Suprapubic skin (tissue), 4 donors: ENCODE measurements at regions not wholly inside any gene's neighbourhood (a gene's known extent, or its start where the extent isn't known, plus 50 kb on each side); places are given as distances from the start of the nearest gene placed in this dataset.

ENCODE experiments used
- DNase-seq, 2 donors: peaks; one replicate each; pipeline ENCODE4 v3.0.0-alpha.2; 2019; ENCODE audit warnings: low spot score in 2 of 2
- H3K27ac ChIP-seq: fragments of 200-600 bp; sonication (generic); one replicate; pipeline ENCODE4 v1.5.1; 2019
- H3K27me3 ChIP-seq: fragments of 200-600 bp; sonication (generic); one replicate; pipeline ENCODE4 v1.5.1; 2019
- H3K36me3 ChIP-seq: fragments of 200-600 bp; sonication (generic); one replicate; pipeline ENCODE4 v1.5.1; 2019
- H3K4me1 ChIP-seq: fragments of 200-600 bp; sonication (generic); one replicate; pipeline ENCODE4 v1.5.1; 2019
- H3K4me3 ChIP-seq: fragments of 200-600 bp; sonication (generic); one replicate; pipeline ENCODE4 v1.5.1; 2019; ENCODE audit warnings: mild to moderate bottlenecking
- H3K9me3 ChIP-seq: fragments of 200-600 bp; sonication (generic); one replicate; pipeline ENCODE4 v1.5.1; 2019
- EP300 ChIP-seq: sonication (generic); formaldehyde crosslinking; IDR thresholded peaks from one replicate; pipeline ENCODE4 v1.6.1; 2017; ENCODE audit warnings: antibody characterized with exemption
- POLR2A ChIP-seq, 2 donors: fragments of 450-650 bp; IDR thresholded peaks; one replicate each; pipeline ENCODE4 v1.6.1; 2017; ENCODE audit warnings: antibody characterized with exemption in 2 of 2, mild to moderate bottlenecking in 2 of 2, moderate library complexity in 2 of 2
- POLR2AphosphoS5 ChIP-seq, 3 donors: sonication (generic); formaldehyde crosslinking; IDR thresholded peaks; one replicate each; pipeline ENCODE4 v1.6.1; 2017; ENCODE audit warnings: antibody characterized with exemption in 3 of 3
- WGBS: methylation state at CpG from one replicate; pipeline ENCODE4 v1.1.5; 2018; 5-methylcytosine and 5-hydroxymethylcytosine counted together
- TF ChIP-seq, protein P1 (sequence below), 2 donors: fragments of 200-600 bp in 1 of 2; fragments of 450-650 bp in 1 of 2; sonication (generic) in 1 of 2; IDR thresholded peaks; one replicate each; pipeline ENCODE4 v1.5.1; 2016 to 2019; ENCODE audit warnings: antibody characterized with exemption in 2 of 2, mild to moderate bottlenecking in 1 of 2, moderate library complexity in 1 of 2

DNA sequence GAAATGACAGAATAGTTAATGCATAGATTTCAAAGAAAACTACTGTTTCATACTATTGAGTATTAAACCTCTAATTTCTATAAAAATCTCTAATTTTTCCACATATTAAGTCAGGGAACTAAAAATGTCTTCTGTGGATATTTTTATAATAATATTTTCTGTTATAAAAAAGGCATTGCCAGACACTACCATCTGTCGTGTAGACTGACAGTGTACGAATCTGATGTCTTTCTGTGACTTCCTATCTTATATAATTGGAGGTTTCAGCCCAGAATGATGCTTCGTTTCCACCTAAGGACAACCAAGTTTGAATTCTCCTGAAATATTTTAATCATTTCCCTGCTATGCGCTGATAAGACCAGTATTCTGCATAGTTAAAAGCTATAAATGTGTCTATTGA is 456.6 kb upstream of the ARRDC3 start:
- H3K4me1 ChIP-seq = no peaks in the 10 kb centered on the region
- DNase-seq = no peak
- no peak overlapping the region for H3K4me3 ChIP-seq
- TF ChIP-seq EP300 = no peak
- no peak for TF ChIP-seq POLR2A (IDR thresholded peaks at IDR 0.05)
- TF ChIP-seq, protein P1, sequence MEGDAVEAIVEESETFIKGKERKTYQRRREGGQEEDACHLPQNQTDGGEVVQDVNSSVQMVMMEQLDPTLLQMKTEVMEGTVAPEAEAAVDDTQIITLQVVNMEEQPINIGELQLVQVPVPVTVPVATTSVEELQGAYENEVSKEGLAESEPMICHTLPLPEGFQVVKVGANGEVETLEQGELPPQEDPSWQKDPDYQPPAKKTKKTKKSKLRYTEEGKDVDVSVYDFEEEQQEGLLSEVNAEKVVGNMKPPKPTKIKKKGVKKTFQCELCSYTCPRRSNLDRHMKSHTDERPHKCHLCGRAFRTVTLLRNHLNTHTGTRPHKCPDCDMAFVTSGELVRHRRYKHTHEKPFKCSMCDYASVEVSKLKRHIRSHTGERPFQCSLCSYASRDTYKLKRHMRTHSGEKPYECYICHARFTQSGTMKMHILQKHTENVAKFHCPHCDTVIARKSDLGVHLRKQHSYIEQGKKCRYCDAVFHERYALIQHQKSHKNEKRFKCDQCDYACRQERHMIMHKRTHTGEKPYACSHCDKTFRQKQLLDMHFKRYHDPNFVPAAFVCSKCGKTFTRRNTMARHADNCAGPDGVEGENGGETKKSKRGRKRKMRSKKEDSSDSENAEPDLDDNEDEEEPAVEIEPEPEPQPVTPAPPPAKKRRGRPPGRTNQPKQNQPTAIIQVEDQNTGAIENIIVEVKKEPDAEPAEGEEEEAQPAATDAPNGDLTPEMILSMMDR (IDR thresholded peaks at IDR 0.05) = no peak
- TF ChIP-seq POLR2AphosphoS5 (IDR thresholded peaks at IDR 0.05) = no peak
- H3K27ac ChIP-seq = no peak overlapping the region
- H3K9me3 ChIP-seq = no peaks in the 10 kb centered on the region
- H3K27me3 ChIP-seq = no peaks in the 10 kb centered on the region
- H3K36me3 ChIP-seq = no peaks in the 10 kb centered on the region
- whole genome bisulfite sequencing = 76% methylated on average over 4 of the region's 4 CpGs

DNA sequence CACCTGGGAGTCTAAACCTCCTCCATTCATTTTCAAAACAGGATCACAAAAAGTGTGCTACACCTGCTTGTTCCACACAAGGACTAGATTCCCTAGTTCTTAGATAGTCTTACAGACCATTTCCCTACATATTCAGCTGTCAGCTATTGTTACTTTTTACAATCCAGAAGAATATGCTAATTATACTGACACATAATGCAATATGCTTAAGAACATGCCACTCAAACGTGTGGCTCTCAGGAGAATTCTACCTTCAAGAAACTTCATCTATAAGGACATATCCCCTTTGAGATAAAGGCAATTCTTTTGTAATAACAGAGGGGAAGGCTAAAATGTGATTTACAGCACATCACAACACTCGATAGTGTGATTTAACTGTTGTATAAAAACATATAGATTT is 456.1 kb upstream of the ARRDC3 start:
- no peaks in the 10 kb centered on the region for H3K9me3 ChIP-seq
- no peaks in the 10 kb centered on the region for H3K27me3 ChIP-seq
- DNase-seq = no peak
- no peaks in the 10 kb centered on the region for H3K36me3 ChIP-seq
- no peak overlapping the region for H3K4me3 ChIP-seq
- no peaks in the 10 kb centered on the region for H3K4me1 ChIP-seq
- no peak overlapping the region for H3K27ac ChIP-seq
- TF ChIP-seq, protein P1 (IDR thresholded peaks at IDR 0.05) = no peak
- TF ChIP-seq POLR2AphosphoS5 (IDR thresholded peaks at IDR 0.05) (no peak), POLR2A (IDR thresholded peaks at IDR 0.05) (no peak), EP300 (no peak)
- 46% methylated on average over 2 of the region's 2 CpGs for WGBS

DNA sequence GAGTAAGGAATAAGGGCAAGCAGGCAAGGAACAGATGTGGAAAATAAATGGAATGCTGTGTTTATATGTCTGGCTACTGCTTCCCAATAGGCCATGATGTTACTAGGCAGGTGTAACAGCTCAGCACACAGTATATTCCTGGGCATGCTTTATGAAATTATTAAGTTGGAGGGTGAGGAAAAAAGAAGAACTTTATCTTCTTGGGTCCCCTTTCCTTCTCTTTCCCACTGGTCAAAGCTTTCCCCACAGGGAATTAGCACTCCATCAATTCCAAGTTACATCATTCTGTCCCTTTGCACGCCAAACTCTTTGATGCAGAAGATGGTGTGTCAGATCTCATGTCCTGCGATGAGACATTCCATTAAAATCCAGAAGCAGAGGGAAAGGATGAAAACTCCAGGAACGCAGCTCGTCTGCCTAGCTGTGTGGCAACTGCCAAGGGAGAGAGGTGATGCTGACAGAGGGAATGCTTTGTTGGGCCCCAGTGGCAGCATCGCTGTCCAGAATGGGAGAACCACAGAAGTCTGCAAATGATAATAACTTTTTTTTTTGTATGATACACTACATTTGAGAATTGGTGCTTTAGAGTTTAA is 447.3 kb upstream of the ARRDC3 start:
- no peak overlapping the region for H3K4me3 ChIP-seq
- 68% methylated on average over 5 of the region's 5 CpGs for WGBS
- no peak overlapping the region for H3K27ac ChIP-seq
- TF ChIP-seq EP300 (no peak), POLR2A (IDR thresholded peaks at IDR 0.05) (no peak)
- TF ChIP-seq, protein P1 (IDR thresholded peaks at IDR 0.05) = no peak
- no peaks in the 10 kb centered on the region for H3K9me3 ChIP-seq
- no peaks in the 10 kb centered on the region for H3K4me1 ChIP-seq
- no peak for DNase-seq
- no peaks in the 10 kb centered on the region for H3K27me3 ChIP-seq
- H3K36me3 ChIP-seq = no peaks in the 10 kb centered on the region

DNA sequence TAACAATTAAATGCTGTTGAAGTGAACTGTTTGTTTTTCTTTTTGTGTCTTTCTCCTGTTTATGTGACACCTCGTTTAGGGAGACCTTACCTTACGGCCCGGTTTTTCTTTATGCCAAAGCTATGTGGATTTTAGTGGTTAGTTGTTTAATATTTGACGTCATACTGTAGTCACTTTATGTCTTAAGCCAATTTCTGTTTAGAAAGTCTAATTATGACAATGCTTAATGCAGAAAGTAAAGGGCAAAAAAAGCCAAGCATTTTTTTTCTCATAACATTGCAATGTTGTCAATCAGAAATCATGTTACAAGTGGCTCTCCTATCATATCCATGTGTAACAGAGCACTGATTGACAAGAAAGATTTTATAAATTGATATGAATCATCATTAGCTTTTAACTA is 442.5 kb upstream of the ARRDC3 start:
- Histone ChIP-seq H3K4me1 (no peaks in the 10 kb centered on the region), H3K36me3 (no peaks in the 10 kb centered on the region), H3K27me3 (no peaks in the 10 kb centered on the region), H3K4me3 (no peak overlapping the region), H3K27ac (no peak overlapping the region), H3K9me3 (no peaks in the 10 kb centered on the region)
- DNase-seq = no peak
- TF ChIP-seq POLR2A (IDR thresholded peaks at IDR 0.05) (no peak), EP300 (no peak), POLR2AphosphoS5 (IDR thresholded peaks at IDR 0.05) (no peak)
- TF ChIP-seq, protein P1 (IDR thresholded peaks at IDR 0.05) = no peak
- WGBS = 71% methylated on average over 4 of the region's 4 CpGs

DNA sequence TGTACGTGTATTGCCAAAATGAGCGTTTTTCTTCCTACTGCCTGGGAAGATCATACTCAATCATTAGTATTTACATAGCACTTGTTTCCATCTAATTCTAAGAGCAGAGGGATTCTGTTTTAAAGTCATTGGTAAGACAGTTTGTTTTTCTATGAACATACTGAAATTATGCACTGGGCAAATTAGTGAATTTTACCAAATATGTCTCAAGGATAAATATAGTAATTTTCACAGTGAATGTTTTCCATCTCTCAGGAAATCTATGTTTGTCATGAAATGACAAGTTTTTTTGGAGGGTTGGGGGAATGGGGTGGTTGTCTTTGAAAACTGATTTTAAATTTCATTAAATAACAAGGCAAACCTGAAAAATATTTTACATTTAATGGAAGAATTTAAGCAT is 441.3 kb upstream of the ARRDC3 start:
- H3K27ac ChIP-seq = no peak overlapping the region
- no peaks in the 10 kb centered on the region for H3K27me3 ChIP-seq
- no peaks in the 10 kb centered on the region for H3K4me1 ChIP-seq
- H3K36me3 ChIP-seq = no peaks in the 10 kb centered on the region
- WGBS = 87% methylated on average over 2 of the region's 2 CpGs
- no peak for DNase-seq
- TF ChIP-seq, protein P1 (IDR thresholded peaks at IDR 0.05) = no peak
- TF ChIP-seq POLR2A (IDR thresholded peaks at IDR 0.05) = no peak
- no peak for TF ChIP-seq EP300
- TF ChIP-seq POLR2AphosphoS5 (IDR thresholded peaks at IDR 0.05) = no peak
- no peak overlapping the region for H3K4me3 ChIP-seq
- H3K9me3 ChIP-seq = no peaks in the 10 kb centered on the region
